Central memory CD8-positive, alpha-beta T cell (primary cell): ENCODE measurements at regions not wholly inside any gene's neighbourhood (a gene's known extent, or its start where the extent isn't known, plus 50 kb on each side); places are given as distances from the start of the nearest gene placed in this dataset.
"Not testable (repeated sequence)": the region's sequence is repeated elsewhere in the genome, so short reads cannot be mapped to it uniquely, and the experiment has no call there.

Experiments used
- ATAC-seq: fragments of 150-1000 bp; cut with Tn5 transposase; replicated peaks from 2 replicates; pipeline ENCODE4 v1.10.0; 2022; ENCODE audit warnings: mild to moderate bottlenecking, moderate FRiP score, moderate number of reproducible peaks; ENCODE audit not compliant: poor library complexity, severe bottlenecking; ENCODE audit errors: extremely low read depth
- DNase-seq, 2 donors: peaks; one replicate each; pipeline ENCODE4 v3.0.0; 2021; ENCODE audit warnings: low spot score in 2 of 2
- H3K27ac Mint-ChIP-seq: one replicate; pipeline ENCODE4 v1.8.0; 2022; ENCODE audit warnings: low read depth, mild to moderate bottlenecking, moderate library complexity, mixed read lengths
- H3K27me3 Mint-ChIP-seq: one replicate; pipeline ENCODE4 v1.8.0; 2022; ENCODE audit warnings: mixed read lengths
- H3K36me3 Mint-ChIP-seq: one replicate; pipeline ENCODE4 v1.8.0; 2022; ENCODE audit warnings: mild to moderate bottlenecking, moderate library complexity, mixed read lengths; ENCODE audit not compliant: insufficient read depth
- H3K4me1 Mint-ChIP-seq: one replicate; pipeline ENCODE4 v1.8.0; 2022; ENCODE audit warnings: mixed read lengths
- H3K4me3 Mint-ChIP-seq: one replicate; pipeline ENCODE4 v1.8.0; 2022; ENCODE audit warnings: mild to moderate bottlenecking, moderate library complexity, mixed read lengths
- H3K9me3 Mint-ChIP-seq: one replicate; pipeline ENCODE4 v1.8.0; 2022; ENCODE audit warnings: mixed read lengths

GRCh38 chr3:5719668-5720067 is 532.2 kb downstream of the EDEM1 start:
- H3K36me3 Mint-ChIP-seq, H3K4me3 Mint-ChIP-seq, H3K9me3 Mint-ChIP-seq, H3K27me3 Mint-ChIP-seq, DNase-seq, H3K4me1 Mint-ChIP-seq, ATAC-seq, H3K27ac Mint-ChIP-seq: not testable (repeated sequence)

DNA sequence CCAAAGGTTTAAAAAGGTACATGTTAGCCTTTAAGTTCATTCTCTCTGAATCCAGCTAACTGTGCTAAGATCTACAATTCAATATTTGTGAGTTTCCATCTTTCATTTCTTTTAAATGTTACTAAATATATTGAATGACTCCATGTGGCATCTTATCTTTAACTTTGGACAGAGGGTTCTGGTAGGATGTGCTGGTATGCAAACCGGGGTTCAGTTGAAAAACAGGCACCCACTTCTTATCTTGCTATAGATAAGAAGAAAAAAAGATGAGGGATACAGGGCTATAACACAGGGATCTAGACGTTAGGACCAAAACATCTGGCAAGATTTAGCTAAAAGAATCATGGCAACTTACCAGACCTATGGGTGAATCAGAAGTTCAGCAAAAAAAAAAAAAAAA is 538.3 kb downstream of the EDEM1 start:
- Mint-ChIP-seq H3K27ac (no peak overlapping the region), H3K4me3 (no peak overlapping the region), H3K27me3 (no peaks in the 10 kb centered on the region), H3K36me3 (peaks cover 2% of the 10 kb centered on the region), H3K9me3 (peaks cover 11% of the 10 kb centered on the region), H3K4me1 (no peaks in the 10 kb centered on the region)
- ATAC-seq = no peak
- DNase-seq = no peak

- no peak overlapping the region for H3K27ac Mint-ChIP-seq
- ATAC-seq (no peak), DNase-seq (no peak)
- peaks cover 14% of the 10 kb centered on the region for H3K9me3 Mint-ChIP-seq
- no peak overlapping the region for H3K4me3 Mint-ChIP-seq
- H3K36me3 Mint-ChIP-seq = peaks cover 2% of the 10 kb centered on the region
- no peaks in the 10 kb centered on the region for H3K4me1 Mint-ChIP-seq
- H3K27me3 Mint-ChIP-seq = no peaks in the 10 kb centered on the region
Observed at GRCh38 chr3:5726621-5727020, 539.1 kb downstream of the EDEM1 start.

DNA sequence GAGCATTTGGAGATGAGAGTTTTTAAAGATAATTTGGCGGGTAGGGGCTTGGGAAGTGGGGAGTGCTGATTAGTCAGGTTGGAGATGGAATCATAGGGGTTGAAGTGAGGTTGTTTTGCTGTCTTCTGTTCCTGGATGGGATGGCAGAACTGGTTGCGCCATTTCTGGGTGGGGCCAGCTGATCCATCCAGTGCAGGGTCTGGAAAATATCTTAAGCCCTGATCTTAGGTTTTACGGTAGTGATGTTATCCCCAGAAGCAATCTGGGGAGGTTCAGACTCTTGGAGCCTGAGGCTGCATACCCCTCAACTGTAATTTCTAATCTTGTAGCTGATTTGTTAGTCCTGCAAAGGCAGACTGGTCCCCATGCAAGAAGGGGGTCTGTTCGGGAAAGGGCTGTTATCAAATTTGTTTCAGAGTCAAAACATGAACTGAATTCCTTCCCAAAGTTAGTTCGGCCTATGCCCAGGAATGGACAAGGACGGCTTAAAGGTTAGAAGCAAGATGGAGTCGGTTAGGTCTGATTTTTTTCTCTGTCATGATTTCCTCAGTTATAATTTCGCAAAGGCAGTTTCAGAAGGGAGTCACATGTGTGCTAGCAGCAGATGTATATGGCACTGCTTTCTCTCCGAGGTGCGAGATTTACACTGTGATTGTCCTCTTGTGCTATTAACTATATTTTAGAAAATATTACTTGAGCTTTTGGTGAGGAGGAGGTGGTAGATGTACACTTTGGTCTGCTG is 540.4 kb downstream of the EDEM1 start:
- Mint-ChIP-seq H3K36me3 (peaks cover 2% of the 10 kb centered on the region), H3K27ac (no peak overlapping the region), H3K4me1 (no peaks in the 10 kb centered on the region), H3K4me3 (no peak overlapping the region), H3K9me3 (peaks cover 14% of the 10 kb centered on the region), H3K27me3 (no peaks in the 10 kb centered on the region)
- DNase-seq = no peak
- no peak for ATAC-seq

DNA sequence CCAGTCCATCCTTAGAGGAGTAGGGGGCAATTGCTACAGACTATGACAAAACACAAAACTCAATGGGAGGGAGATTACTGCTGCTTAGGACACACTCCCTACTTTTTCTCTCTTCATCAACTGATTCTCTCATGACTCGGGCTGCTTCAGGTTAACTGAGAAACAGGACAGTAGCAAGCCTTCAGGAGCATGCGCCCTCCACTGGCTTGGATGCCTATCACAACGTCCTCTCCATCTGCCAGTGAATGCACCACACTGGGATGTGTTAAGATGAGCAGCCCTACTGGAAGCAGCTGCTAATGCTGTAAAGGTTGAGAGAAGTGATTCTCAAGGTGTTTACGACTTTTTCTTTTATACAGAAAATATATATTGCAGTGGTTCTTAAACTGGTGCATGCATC is 542.3 kb downstream of the EDEM1 start:
- peaks cover 2% of the 10 kb centered on the region for H3K36me3 Mint-ChIP-seq
- no peaks in the 10 kb centered on the region for H3K27me3 Mint-ChIP-seq
- peaks cover 17% of the 10 kb centered on the region for H3K9me3 Mint-ChIP-seq
- ATAC-seq = no peak
- DNase-seq = no peak
- H3K4me3 Mint-ChIP-seq = no peak overlapping the region
- no peak overlapping the region for H3K27ac Mint-ChIP-seq
- no peaks in the 10 kb centered on the region for H3K4me1 Mint-ChIP-seq

DNA sequence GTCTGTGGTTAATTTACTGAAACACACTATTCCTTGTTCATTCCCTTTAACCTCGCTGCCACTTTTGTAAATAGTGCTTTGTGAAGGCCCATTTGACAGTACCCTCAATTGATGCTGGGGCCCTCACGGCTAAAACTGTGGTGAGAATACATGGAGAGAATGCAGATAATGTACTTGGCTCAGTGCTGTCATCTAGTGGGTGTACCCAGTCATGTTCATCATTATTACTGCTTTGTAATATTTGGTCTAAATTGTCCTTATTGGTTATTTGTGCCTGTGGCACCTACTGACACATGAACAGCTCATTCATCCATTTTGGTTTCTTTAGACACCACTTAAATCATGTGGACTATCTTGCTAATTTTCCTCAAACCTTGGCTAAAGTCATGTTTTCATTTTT is 543.6 kb downstream of the EDEM1 start:
- no peak for DNase-seq
- ATAC-seq = no peak
- H3K4me3 Mint-ChIP-seq = no peak overlapping the region
- H3K9me3 Mint-ChIP-seq = peaks cover 20% of the 10 kb centered on the region
- H3K4me1 Mint-ChIP-seq = no peaks in the 10 kb centered on the region
- H3K27me3 Mint-ChIP-seq = no peaks in the 10 kb centered on the region
- no peak overlapping the region for H3K27ac Mint-ChIP-seq
- no peaks in the 10 kb centered on the region for H3K36me3 Mint-ChIP-seq

DNA sequence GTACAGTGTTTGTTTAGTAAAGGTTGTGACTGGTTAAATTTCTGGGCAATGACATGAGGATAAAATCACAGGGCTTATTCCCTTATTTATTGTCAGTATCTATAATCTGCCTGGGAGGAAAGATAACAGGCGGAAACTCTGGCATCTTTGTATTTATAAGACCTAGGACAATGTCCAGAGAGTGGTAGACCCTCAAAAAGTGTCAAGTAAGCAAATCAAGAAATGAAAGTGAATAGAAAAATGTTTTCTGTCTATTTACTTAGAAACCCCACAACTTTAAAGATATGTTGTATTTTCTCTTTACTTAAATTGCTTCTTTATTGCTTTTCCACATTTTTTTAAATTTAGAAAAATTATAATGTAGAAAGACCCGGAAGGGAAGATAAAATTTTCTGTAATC is 544.6 kb downstream of the EDEM1 start:
- Mint-ChIP-seq H3K4me3 (no peak overlapping the region), H3K4me1 (no peaks in the 10 kb centered on the region)

DNA sequence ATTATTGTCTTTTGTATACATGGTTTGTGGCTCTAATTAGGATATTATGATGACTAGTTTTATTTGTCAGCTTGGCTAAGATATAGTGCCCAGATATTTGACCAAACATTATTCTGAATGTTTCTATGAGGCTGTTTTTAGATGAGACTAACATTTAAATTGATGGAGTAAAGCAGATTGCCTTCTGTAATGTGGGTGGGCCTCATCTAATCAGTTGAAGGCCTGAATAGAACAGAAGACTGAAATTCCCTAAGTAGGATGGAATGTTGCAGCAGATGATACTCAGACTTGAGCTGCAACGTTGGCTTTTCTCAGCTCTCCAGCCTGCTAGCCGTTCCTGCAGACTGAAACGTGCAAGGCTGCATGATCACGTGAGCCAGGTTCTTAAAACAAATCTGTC is 546.5 kb downstream of the EDEM1 start:
- H3K9me3 Mint-ChIP-seq = peaks cover 10% of the 10 kb centered on the region
- ATAC-seq (no peak), DNase-seq (no peak)
- no peaks in the 10 kb centered on the region for H3K36me3 Mint-ChIP-seq
- no peaks in the 10 kb centered on the region for H3K27me3 Mint-ChIP-seq
- no peak overlapping the region for H3K27ac Mint-ChIP-seq
- H3K4me3 Mint-ChIP-seq = no peak overlapping the region
- H3K4me1 Mint-ChIP-seq = no peaks in the 10 kb centered on the region

More for the DNA sequence above, 544.6 kb downstream of the EDEM1 start:
- H3K9me3 Mint-ChIP-seq = peaks cover 16% of the 10 kb centered on the region
- no peak for ATAC-seq
- H3K27me3 Mint-ChIP-seq = no peaks in the 10 kb centered on the region
- no peak for DNase-seq
- no peaks in the 10 kb centered on the region for H3K36me3 Mint-ChIP-seq
- H3K27ac Mint-ChIP-seq = no peak overlapping the region

DNA sequence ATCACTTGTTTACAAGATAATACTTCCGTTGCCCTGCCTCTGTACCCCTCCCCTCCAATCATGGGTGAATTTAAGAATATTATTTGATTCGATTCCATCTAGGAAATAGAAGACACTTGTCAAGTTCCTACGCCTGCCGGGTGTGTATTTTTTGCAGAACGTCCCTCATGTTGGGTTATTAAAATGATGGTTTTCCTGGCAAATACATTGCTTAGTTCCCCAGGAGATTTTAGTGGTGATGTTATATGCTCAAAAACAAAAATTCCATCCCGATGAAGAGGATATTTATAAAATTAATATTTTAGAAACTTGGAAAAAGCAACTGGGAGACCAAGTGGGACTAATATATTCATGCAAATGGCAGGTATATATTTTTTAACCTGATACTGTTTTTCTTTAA is 548.4 kb downstream of the EDEM1 start:
- H3K4me1 Mint-ChIP-seq = no peaks in the 10 kb centered on the region
- DNase-seq (no peak), ATAC-seq (no peak)
- H3K9me3 Mint-ChIP-seq = peaks cover 14% of the 10 kb centered on the region
- H3K36me3 Mint-ChIP-seq = no peaks in the 10 kb centered on the region
- no peak overlapping the region for H3K27ac Mint-ChIP-seq
- H3K4me3 Mint-ChIP-seq = no peak overlapping the region
- no peaks in the 10 kb centered on the region for H3K27me3 Mint-ChIP-seq

- Mint-ChIP-seq H3K36me3 (peaks cover 2% of the 10 kb centered on the region), H3K9me3 (peaks cover 11% of the 10 kb centered on the region), H3K27ac (no peak overlapping the region), H3K27me3 (no peaks in the 10 kb centered on the region), H3K4me3 (no peak overlapping the region), H3K4me1 (no peaks in the 10 kb centered on the region)
- ATAC-seq (no peak), DNase-seq (no peak)
Observed at GRCh38 chr3:5739299-5739935, 551.9 kb downstream of the EDEM1 start.

GRCh38 chr3:5739949-5740348 is 552.4 kb downstream of the EDEM1 start:
- DNase-seq (no peak), ATAC-seq (no peak)
- Mint-ChIP-seq H3K4me1 (no peaks in the 10 kb centered on the region), H3K4me3 (no peak overlapping the region), H3K27me3 (no peaks in the 10 kb centered on the region), H3K27ac (no peak overlapping the region), H3K36me3 (peaks cover 2% of the 10 kb centered on the region), H3K9me3 (peaks cover 7% of the 10 kb centered on the region)

DNA sequence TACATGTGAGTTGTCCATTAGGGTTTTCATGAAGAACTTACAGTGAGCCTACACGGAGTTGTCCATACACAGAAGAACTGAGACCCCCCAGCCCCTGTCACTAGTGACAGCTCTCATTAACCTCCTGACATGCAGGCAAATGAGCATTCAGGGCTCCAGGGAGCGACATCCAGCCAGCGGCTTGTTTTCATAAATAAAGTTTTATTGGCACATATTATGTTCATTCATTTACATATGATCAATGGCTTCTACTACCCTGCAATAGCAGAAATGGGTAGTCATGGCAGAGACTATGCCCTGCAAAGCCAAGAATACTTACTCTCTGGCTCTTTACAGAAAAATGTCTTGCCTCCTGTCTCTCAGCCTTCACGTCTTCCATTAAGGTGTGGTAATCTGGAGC is 553.5 kb downstream of the EDEM1 start:
- Mint-ChIP-seq H3K27ac (no peak overlapping the region), H3K36me3 (peaks cover 2% of the 10 kb centered on the region), H3K9me3 (peaks cover 5% of the 10 kb centered on the region), H3K4me1 (no peaks in the 10 kb centered on the region), H3K4me3 (no peak overlapping the region), H3K27me3 (no peaks in the 10 kb centered on the region)
- DNase-seq (no peak), ATAC-seq (no peak)

DNA sequence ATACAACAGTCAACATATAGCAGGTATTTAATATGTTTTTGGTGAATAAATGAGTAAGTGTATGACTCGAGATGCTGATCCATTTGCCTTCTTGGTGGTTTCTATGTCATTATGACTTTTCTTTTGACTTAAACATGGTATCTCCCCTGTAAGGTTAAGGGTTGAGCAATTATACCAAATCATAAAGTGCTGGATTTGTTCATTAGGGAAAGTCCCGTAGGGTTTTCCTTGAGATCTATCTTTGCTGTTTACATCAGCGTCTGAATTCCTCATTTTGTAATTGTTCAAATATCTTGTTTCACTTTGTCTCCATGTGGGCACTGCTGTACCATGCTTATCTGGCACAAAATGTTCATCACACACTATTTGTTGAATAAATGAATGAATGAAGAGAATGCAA is 562.6 kb downstream of the EDEM1 start:
- Mint-ChIP-seq H3K4me3 (no peak overlapping the region), H3K36me3 (no peaks in the 10 kb centered on the region), H3K4me1 (no peaks in the 10 kb centered on the region), H3K9me3 (peaks cover 31% of the 10 kb centered on the region), H3K27ac (no peak overlapping the region), H3K27me3 (no peaks in the 10 kb centered on the region)
- DNase-seq (no peak), ATAC-seq (no peak)
